Mesothelial cell of epicardium (in vitro differentiated cells): ENCODE measurements at regions not wholly inside any gene's neighbourhood (a gene's known extent, or its start where the extent isn't known, plus 50 kb on each side); places are given as distances from the start of the nearest gene placed in this dataset.
A peak's percentile ranks its signal among the peaks of the same experiment; 100 is the strongest.

Experiments used
- DNase-seq, 2 experiments: peaks; one replicate each; pipeline ENCODE4 v3.0.0; 2021; ENCODE audit warnings: low spot score in 2 of 2; ENCODE audit not compliant: unreplicated experiment in 2 of 2
- H3K27ac Mint-ChIP-seq: 2 replicates; pipeline ENCODE4 v1.8.0; 2021; ENCODE audit warnings: mixed read lengths
- H3K27me3 Mint-ChIP-seq: 2 replicates; pipeline ENCODE4 v1.8.0; 2021; ENCODE audit warnings: low read depth, mixed read lengths
- H3K36me3 Mint-ChIP-seq: 2 replicates; pipeline ENCODE4 v1.8.0; 2021; ENCODE audit warnings: mixed read lengths
- H3K4me1 Mint-ChIP-seq: 2 replicates; pipeline ENCODE4 v1.8.0; 2021; ENCODE audit warnings: mixed read lengths
- H3K4me3 Mint-ChIP-seq: 2 replicates; pipeline ENCODE4 v1.8.0; 2021; ENCODE audit warnings: mild to moderate bottlenecking, moderate library complexity, mixed read lengths
- H3K9me3 Mint-ChIP-seq: 2 replicates; pipeline ENCODE4 v1.8.0; 2021; ENCODE audit warnings: mixed read lengths
- CTCF ChIP-seq: fragments of 200-600 bp; sonication (generic); IDR thresholded peaks from one replicate; pipeline ENCODE4 v1.5.0; 2021; ENCODE audit warnings: antibody characterized with exemption; ENCODE audit not compliant: unreplicated experiment

GRCh38 chr12:93308281-93308680 lies 69.4 kb upstream of the NUDT4 start:
- peaks cover 18% of the 10 kb centered on the region for H3K9me3 Mint-ChIP-seq
- no peak for DNase-seq
- no peaks in the 10 kb centered on the region for H3K4me1 Mint-ChIP-seq
- no peak overlapping the region for H3K27ac Mint-ChIP-seq
- TF ChIP-seq CTCF, result no peak
- H3K4me3 Mint-ChIP-seq, result no peak overlapping the region
- H3K27me3 Mint-ChIP-seq, result no peaks in the 10 kb centered on the region
- H3K36me3 Mint-ChIP-seq, result peaks cover 8% of the 10 kb centered on the region

GRCh38 chr12:93311827-93312226 lies 65.9 kb upstream of the NUDT4 start:
- no peak overlapping the region for H3K4me3 Mint-ChIP-seq
- TF ChIP-seq CTCF, result no peak
- DNase-seq, result no peak

GRCh38 chr12:93314177-93314497 lies 63.6 kb upstream of the NUDT4 start:
- DNase-seq, result no peak
- peaks cover 25% of the 10 kb centered on the region for H3K4me1 Mint-ChIP-seq
- H3K9me3 Mint-ChIP-seq, result no peaks in the 10 kb centered on the region
- H3K27me3 Mint-ChIP-seq, result no peaks in the 10 kb centered on the region
- no peaks in the 10 kb centered on the region for H3K36me3 Mint-ChIP-seq
- no peak overlapping the region for H3K27ac Mint-ChIP-seq
- no peak overlapping the region for H3K4me3 Mint-ChIP-seq
- TF ChIP-seq CTCF, result no peak

More at GRCh38 chr12:93311827-93312226, 65.9 kb upstream of the NUDT4 start:
- H3K9me3 Mint-ChIP-seq, result peaks cover under 1% of the 10 kb centered on the region
- H3K4me1 Mint-ChIP-seq, result peaks cover 11% of the 10 kb centered on the region
- H3K36me3 Mint-ChIP-seq, result peaks cover under 1% of the 10 kb centered on the region
- H3K27ac Mint-ChIP-seq, result no peak overlapping the region
- no peaks in the 10 kb centered on the region for H3K27me3 Mint-ChIP-seq

GRCh38 chr12:93315385-93315906 lies 62.3 kb upstream of the NUDT4 start:
- TF ChIP-seq CTCF, result no peak
- peaks cover 34% of the 10 kb centered on the region for H3K4me1 Mint-ChIP-seq
- no peak overlapping the region for H3K4me3 Mint-ChIP-seq
- DNase-seq, result no peak
- H3K36me3 Mint-ChIP-seq, result no peaks in the 10 kb centered on the region
- H3K9me3 Mint-ChIP-seq, result no peaks in the 10 kb centered on the region
- no peaks in the 10 kb centered on the region for H3K27me3 Mint-ChIP-seq
- peak overlapping the region; percentile 24 for H3K27ac Mint-ChIP-seq

- TF ChIP-seq CTCF, result no peak
- no peak for DNase-seq
- Mint-ChIP-seq H3K9me3 (no peaks in the 10 kb centered on the region), H3K27me3 (no peaks in the 10 kb centered on the region), H3K4me1 (peaks cover 36% of the 10 kb centered on the region), H3K36me3 (no peaks in the 10 kb centered on the region), H3K27ac (peak overlapping the region; percentile 24), H3K4me3 (no peak overlapping the region)
These were observed 61.7 kb upstream of the NUDT4 start for GRCh38 chr12:93315907-93316622.

GRCh38 chr12:93316623-93316971 lies 61.1 kb upstream of the NUDT4 start:
- no peak for DNase-seq
- no peak overlapping the region for H3K4me3 Mint-ChIP-seq
- H3K4me1 Mint-ChIP-seq, result peaks cover 36% of the 10 kb centered on the region
- no peaks in the 10 kb centered on the region for H3K27me3 Mint-ChIP-seq
- no peak for TF ChIP-seq CTCF
- H3K9me3 Mint-ChIP-seq, result no peaks in the 10 kb centered on the region
- no peaks in the 10 kb centered on the region for H3K36me3 Mint-ChIP-seq
- no peak overlapping the region for H3K27ac Mint-ChIP-seq
